Esophagus muscularis mucosa (tissue), 4 donors: ENCODE measurements at regions not wholly inside any gene's neighbourhood (a gene's known extent, or its start where the extent isn't known, plus 50 kb on each side); places are given as distances from the start of the nearest gene placed in this dataset.

Experiments used
- CTCF ChIP-seq, 3 experiments: fragments of 200-600 bp in 2 of 3; fragments of 450-650 bp in 1 of 3; sonication (generic) in 2 of 3; IDR thresholded peaks; one replicate each; pipeline ENCODE4 v1.5.1; 2017 to 2019; ENCODE audit warnings: antibody characterized with exemption in 3 of 3, mild to moderate bottlenecking in 2 of 3, moderate library complexity in 1 of 3
- EP300 ChIP-seq: sonication (generic); formaldehyde crosslinking; IDR thresholded peaks from one replicate; pipeline ENCODE4 v1.6.1; 2017; ENCODE audit warnings: antibody characterized with exemption
- POLR2A ChIP-seq: fragments of 450-650 bp; IDR thresholded peaks from one replicate; pipeline ENCODE4 v1.6.1; 2017; ENCODE audit warnings: antibody characterized with exemption, moderate library complexity, mild to moderate bottlenecking, low read depth
- POLR2AphosphoS5 ChIP-seq, 2 donors: sonication (generic); formaldehyde crosslinking; IDR thresholded peaks; one replicate each; pipeline ENCODE4 v1.6.1; 2017; ENCODE audit warnings: antibody characterized with exemption in 2 of 2

GRCh38 chr3:115348412-115348811, 201.3 kb upstream of the ZBTB20 start:
- no peak for TF ChIP-seq CTCF (IDR thresholded peaks at IDR 0.05)
- no peak for TF ChIP-seq POLR2AphosphoS5 (IDR thresholded peaks at IDR 0.05)
- no peak for TF ChIP-seq POLR2A
- TF ChIP-seq EP300, result no peak
